GM12872 (cell line): ENCODE measurements at regions not wholly inside any gene's neighbourhood (a gene's known extent, or its start where the extent isn't known, plus 50 kb on each side); places are given as distances from the start of the nearest gene placed in this dataset.
A peak's percentile ranks its signal among the peaks of the same experiment; 100 is the strongest.

Experiments
- CTCF ChIP-seq: IDR thresholded peaks from 3 replicates; pipeline ENCODE4 v1.5.1; 2011; ENCODE audit warnings: low read depth, mild to moderate bottlenecking, low read length, moderate library complexity; ENCODE audit not compliant: insufficient read depth

GRCh38 chr1:221841983-221842335 is 100.1 kb upstream of the DUSP10 start:
- no peak for TF ChIP-seq CTCF

- no peak for TF ChIP-seq CTCF
Measured at GRCh38 chr1:221841251-221841982, 99.5 kb upstream of the DUSP10 start.

DNA sequence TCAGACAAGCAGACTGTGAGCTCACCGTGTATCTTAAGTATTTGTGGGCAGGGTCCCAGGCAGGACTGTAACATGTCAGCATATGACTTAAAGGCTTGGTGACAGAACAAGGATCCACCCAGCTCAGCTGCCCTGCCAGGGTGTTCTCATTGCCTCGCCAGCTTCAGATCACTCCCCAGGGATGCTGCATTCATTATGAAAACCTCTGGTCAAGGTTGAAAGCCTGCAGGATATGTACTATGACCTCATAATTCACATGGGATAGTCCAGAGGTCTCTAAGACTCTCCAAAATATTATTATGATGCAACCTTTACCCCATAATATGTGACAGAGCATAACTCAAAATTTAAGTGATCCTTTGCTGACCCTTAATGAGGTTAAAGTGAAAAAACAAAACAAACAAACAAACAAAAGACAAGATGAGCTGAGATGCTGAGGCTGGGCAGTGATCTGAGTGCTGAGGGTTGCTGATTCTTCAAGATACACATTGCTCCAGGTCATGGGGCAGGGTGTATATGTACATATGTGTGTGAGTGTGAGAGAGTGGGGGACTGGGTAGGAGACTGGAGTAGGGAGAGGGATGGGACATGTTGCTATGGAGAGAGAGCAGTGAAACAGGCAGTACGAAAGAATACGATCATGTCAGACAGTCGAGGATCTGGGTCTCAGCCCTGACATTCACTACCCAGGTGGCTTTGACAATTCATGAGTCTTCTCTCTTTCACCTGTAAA is 98.8 kb upstream of the DUSP10 start:
- no peak for TF ChIP-seq CTCF

- no peak for TF ChIP-seq CTCF
Measured at GRCh38 chr1:221839782-221840395, 98.0 kb upstream of the DUSP10 start.

DNA sequence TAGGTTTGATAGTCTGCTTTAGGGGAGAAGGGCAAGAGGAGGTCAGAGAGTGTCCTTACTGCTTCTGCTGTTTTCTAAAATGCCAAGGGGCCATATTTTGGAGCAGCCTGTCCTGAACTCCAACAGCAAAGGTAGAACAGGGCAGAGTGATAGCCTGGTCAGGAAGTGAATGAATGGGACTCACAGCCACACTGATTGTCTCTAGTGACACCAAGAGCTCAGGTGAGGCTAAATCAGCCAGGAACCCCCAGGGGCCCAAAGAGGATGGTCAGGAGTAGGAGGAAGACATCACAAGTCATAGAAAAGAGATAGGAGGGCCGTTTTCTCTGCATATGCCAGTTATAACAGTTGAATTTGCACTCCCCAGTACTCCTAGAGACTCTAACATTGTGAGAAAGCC is 97.4 kb upstream of the DUSP10 start:
- peak; percentile 27; the same call in 1 of the 3 replicates for TF ChIP-seq CTCF

GRCh38 chr1:221837896-221838295 is 96.0 kb upstream of the DUSP10 start:
- TF ChIP-seq CTCF: no peak

DNA sequence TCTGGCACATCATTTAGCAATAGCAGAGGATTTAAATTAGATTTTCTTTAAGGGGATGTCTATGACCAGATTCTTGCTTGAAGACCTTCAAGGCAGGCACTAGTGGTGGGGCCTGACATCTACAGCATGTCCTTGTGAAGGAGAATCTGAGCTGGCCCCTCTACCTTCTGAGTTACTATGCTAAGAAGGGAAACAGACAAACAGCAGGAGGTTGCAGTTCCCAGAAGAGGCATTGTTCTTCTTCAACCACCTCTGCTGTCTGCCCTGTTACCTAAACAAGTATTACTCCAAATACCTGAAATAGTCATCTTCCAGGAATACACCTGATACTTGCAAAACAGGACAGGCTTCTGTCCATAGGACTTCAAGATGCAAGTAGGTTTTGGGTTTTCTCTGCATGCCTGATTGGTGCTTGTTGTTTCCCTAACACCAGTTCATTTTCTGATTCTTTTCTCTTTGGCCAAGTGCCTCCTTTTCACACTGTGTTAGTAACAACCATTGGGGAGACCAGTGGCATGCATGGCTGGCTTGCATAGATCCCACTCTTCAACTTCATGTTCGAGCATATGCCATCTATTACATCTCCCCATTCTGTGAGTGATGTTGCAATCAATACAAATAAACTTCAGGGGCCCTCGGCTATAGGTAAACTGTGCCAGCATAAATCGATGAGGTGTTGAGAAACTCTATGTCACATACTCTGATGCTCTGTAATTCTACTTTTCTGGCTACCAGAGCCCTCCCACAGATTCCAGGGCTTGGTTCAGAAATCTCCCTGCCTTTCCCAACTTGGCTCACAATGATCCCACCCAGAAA is 93.0 kb upstream of the DUSP10 start:
- TF ChIP-seq CTCF: no peak
